HFFc6 (cell line): ENCODE measurements at regions not wholly inside any gene's neighbourhood (a gene's known extent, or its start where the extent isn't known, plus 50 kb on each side); places are given as distances from the start of the nearest gene placed in this dataset.

Source experiments
- DNase-seq: peaks from one replicate; pipeline ENCODE4 v3.0.0-alpha.2; 2018
- H3K27ac Mint-ChIP-seq: 2 replicates; pipeline ENCODE4 v1.8.0; 2020; ENCODE audit warnings: mild to moderate bottlenecking, mixed read lengths
- H3K27me3 Mint-ChIP-seq: 2 replicates; pipeline ENCODE4 v1.8.0; 2021; ENCODE audit warnings: mild to moderate bottlenecking, moderate library complexity, mixed read lengths; ENCODE audit not compliant: insufficient read depth
- H3K36me3 Mint-ChIP-seq: 2 replicates; pipeline ENCODE4 v1.8.0; 2021; ENCODE audit warnings: low read depth, mixed read lengths
- H3K4me1 Mint-ChIP-seq: 2 replicates; pipeline ENCODE4 v1.8.0; 2020; ENCODE audit warnings: low read depth, mixed read lengths
- H3K4me3 Mint-ChIP-seq: 2 replicates; pipeline ENCODE4 v1.8.0; 2020; ENCODE audit warnings: mild to moderate bottlenecking, moderate library complexity, mixed read lengths
- H3K9me3 Mint-ChIP-seq: 2 replicates; pipeline ENCODE4 v1.8.0; 2020; ENCODE audit warnings: mild to moderate bottlenecking, mixed read lengths
- CTCF ChIP-seq: fragments of 200-600 bp; sonication (generic); IDR thresholded peaks from 2 replicates; pipeline ENCODE4 v1.5.0; 2021; ENCODE audit warnings: antibody characterized with exemption, mild to moderate bottlenecking

- no peaks in the 10 kb centered on the region for H3K4me1 Mint-ChIP-seq
- no peak overlapping the region for H3K27ac Mint-ChIP-seq
- no peak for TF ChIP-seq CTCF
- no peaks in the 10 kb centered on the region for H3K27me3 Mint-ChIP-seq
- no peak overlapping the region for H3K4me3 Mint-ChIP-seq
- DNase-seq, result no peak
- H3K9me3 Mint-ChIP-seq, result peaks cover 38% of the 10 kb centered on the region
- H3K36me3 Mint-ChIP-seq, result 0 out of 2 replicates have a peak, but pooled peaks cover 3% of the 10 kb centered on the region
Measured at GRCh38 chr7:69341288-69341687, 257.0 kb upstream of the AUTS2 start.

GRCh38 chr7:69342154-69342884 lies 256.0 kb upstream of the AUTS2 start:
- DNase-seq, result no peak
- H3K4me3 Mint-ChIP-seq, result no peak overlapping the region
- H3K36me3 Mint-ChIP-seq, result 0 out of 2 replicates have a peak, but pooled peaks cover 3% of the 10 kb centered on the region
- H3K9me3 Mint-ChIP-seq, result peaks cover 47% of the 10 kb centered on the region
- no peaks in the 10 kb centered on the region for H3K4me1 Mint-ChIP-seq
- TF ChIP-seq CTCF, result no peak
- no peak overlapping the region for H3K27ac Mint-ChIP-seq
- no peaks in the 10 kb centered on the region; the same call in 1 of the 2 replicates for H3K27me3 Mint-ChIP-seq

- no peak overlapping the region for H3K4me3 Mint-ChIP-seq
- H3K9me3 Mint-ChIP-seq, result peaks cover 45% of the 10 kb centered on the region
Measured at GRCh38 chr7:69349291-69349690, 249.0 kb upstream of the AUTS2 start.

DNA sequence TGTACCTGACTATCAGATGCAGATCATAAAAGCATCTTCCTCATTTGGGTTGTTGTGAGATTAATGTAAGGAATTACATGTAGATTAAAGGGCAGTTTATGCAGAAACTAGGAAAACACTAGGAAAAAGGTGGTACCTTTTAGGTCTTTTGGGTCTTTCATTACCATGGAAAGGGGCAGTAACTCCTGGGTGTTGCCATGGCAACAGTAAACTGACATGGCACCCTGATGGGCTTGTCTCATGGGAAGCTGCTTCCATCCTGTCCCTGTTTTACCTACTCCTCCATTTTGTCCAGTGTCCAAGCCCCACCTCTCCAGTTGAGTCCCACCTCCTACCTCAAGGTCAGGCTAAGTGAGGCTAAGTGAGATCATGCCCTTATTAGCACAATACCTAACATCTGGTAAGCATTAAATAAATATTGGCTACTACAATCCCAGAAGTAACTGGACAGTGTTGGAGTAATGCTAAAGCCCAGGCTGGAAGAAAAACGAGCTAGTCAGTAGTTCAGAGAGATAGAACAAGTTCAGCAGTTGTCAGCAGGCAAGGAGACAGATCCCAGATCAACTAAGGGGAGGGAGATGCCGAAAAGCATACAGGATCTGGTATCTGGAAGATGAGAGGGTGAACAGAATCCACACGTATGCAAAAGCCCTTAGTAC lies 240.0 kb upstream of the AUTS2 start:
- H3K36me3 Mint-ChIP-seq, result no peaks in the 10 kb centered on the region
- no peaks in the 10 kb centered on the region; the same call in 1 of the 2 replicates for H3K27me3 Mint-ChIP-seq
- H3K4me3 Mint-ChIP-seq, result no peak overlapping the region
- DNase-seq, result no peak
- no peaks in the 10 kb centered on the region for H3K4me1 Mint-ChIP-seq
- peaks cover 64% of the 10 kb centered on the region for H3K9me3 Mint-ChIP-seq
- TF ChIP-seq CTCF, result no peak
- no peak overlapping the region for H3K27ac Mint-ChIP-seq

More at GRCh38 chr7:69349291-69349690, 249.0 kb upstream of the AUTS2 start:
- Mint-ChIP-seq H3K36me3 (no peaks in the 10 kb centered on the region), H3K27me3 (no peaks in the 10 kb centered on the region; the same call in 1 of the 2 replicates), H3K4me1 (no peaks in the 10 kb centered on the region), H3K27ac (no peak overlapping the region)
- TF ChIP-seq CTCF, result no peak
- DNase-seq, result no peak

GRCh38 chr7:69359003-69359700 lies 239.1 kb upstream of the AUTS2 start:
- Mint-ChIP-seq H3K36me3 (no peaks in the 10 kb centered on the region), H3K27me3 (no peaks in the 10 kb centered on the region; the same call in 1 of the 2 replicates), H3K4me1 (no peaks in the 10 kb centered on the region), H3K27ac (no peak overlapping the region), H3K4me3 (no peak overlapping the region), H3K9me3 (peaks cover 59% of the 10 kb centered on the region)
- no peak for DNase-seq
- no peak for TF ChIP-seq CTCF
